Duodenal mucosa (tissue), 2 donors: ENCODE measurements at regions not wholly inside any gene's neighbourhood (a gene's known extent, or its start where the extent isn't known, plus 50 kb on each side); places are given as distances from the start of the nearest gene placed in this dataset.

ENCODE experiments used
- H3K27ac ChIP-seq: one replicate; pipeline ENCODE4 v1.7.0; 2013; ENCODE audit warnings: low read depth, low read length
- H3K27me3 ChIP-seq, 2 donors: one replicate each; pipeline ENCODE4 v1.7.0; 2013; ENCODE audit warnings: low read length in 2 of 2, control low read depth in 1 of 2; ENCODE audit not compliant: insufficient read depth in 2 of 2, control insufficient read depth in 1 of 2
- H3K36me3 ChIP-seq, 2 donors: one replicate each; pipeline ENCODE4 v1.7.0; 2013; ENCODE audit warnings: low read length in 2 of 2, control low read depth in 1 of 2; ENCODE audit not compliant: insufficient read depth in 2 of 2, control insufficient read depth in 1 of 2
- H3K4me1 ChIP-seq, 2 donors: one replicate each; pipeline ENCODE4 v1.7.0; 2013; ENCODE audit warnings: low read length in 2 of 2, control low read depth in 1 of 2; ENCODE audit not compliant: insufficient read depth in 2 of 2, control insufficient read depth in 1 of 2
- H3K4me3 ChIP-seq, 2 donors: one replicate each; pipeline ENCODE4 v1.7.0; 2013; ENCODE audit warnings: low read length in 2 of 2, low read depth in 1 of 2
- H3K9ac ChIP-seq, 2 donors: one replicate each; pipeline ENCODE4 v1.7.0; 2013; ENCODE audit warnings: low read length in 2 of 2, low read depth in 1 of 2
- H3K9me3 ChIP-seq, 2 donors: one replicate each; pipeline ENCODE4 v1.7.0; 2013; ENCODE audit warnings: low read length in 2 of 2, control low read depth in 1 of 2; ENCODE audit not compliant: control insufficient read depth in 1 of 2

DNA sequence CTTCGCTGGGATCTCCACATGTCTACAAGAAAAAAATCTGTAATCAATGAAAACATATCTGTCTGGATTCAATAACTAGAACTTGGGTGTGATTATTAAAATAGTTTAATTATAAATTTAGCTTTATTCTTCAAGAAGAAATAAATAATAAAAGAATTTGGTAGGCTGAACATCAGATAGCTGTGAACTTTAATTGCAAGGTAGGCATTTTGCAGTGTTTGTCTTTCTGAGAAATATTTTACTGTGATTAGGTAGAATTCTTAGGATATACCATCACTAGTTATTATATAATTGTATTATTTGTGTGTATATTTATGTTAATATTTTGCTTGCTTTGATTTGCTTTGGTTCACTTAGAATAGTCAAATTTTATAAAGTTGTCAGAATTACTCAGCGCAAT lies 409.4 kb downstream of the PCDH18 start:
- Histone ChIP-seq H3K27me3 (no peaks in the 10 kb centered on the region), H3K36me3 (no peaks in the 10 kb centered on the region), H3K4me1 (no peaks in the 10 kb centered on the region), H3K27ac (no peak overlapping the region), H3K9ac (no peak overlapping the region), H3K9me3 (no peaks in the 10 kb centered on the region), H3K4me3 (no peak overlapping the region)

GRCh38 chr4:137116144-137116543 lies 416.1 kb downstream of the PCDH18 start:
- Histone ChIP-seq H3K9me3 (no peaks in the 10 kb centered on the region), H3K27ac (no peak overlapping the region), H3K4me3 (no peak overlapping the region), H3K4me1 (no peaks in the 10 kb centered on the region), H3K36me3 (no peaks in the 10 kb centered on the region), H3K27me3 (no peaks in the 10 kb centered on the region), H3K9ac (no peak overlapping the region)

GRCh38 chr4:137106733-137107132 lies 425.6 kb downstream of the PCDH18 start:
- Histone ChIP-seq H3K9me3 (no peaks in the 10 kb centered on the region), H3K36me3 (no peaks in the 10 kb centered on the region), H3K27ac (no peak overlapping the region), H3K9ac (no peak overlapping the region), H3K4me3 (no peak overlapping the region), H3K27me3 (no peaks in the 10 kb centered on the region), H3K4me1 (no peaks in the 10 kb centered on the region)

GRCh38 chr4:137106287-137106686 lies 426.0 kb downstream of the PCDH18 start:
- H3K9me3 ChIP-seq, result no peaks in the 10 kb centered on the region
- no peaks in the 10 kb centered on the region for H3K27me3 ChIP-seq
- H3K4me3 ChIP-seq, result no peak overlapping the region
- H3K27ac ChIP-seq, result no peak overlapping the region
- no peaks in the 10 kb centered on the region for H3K36me3 ChIP-seq
- H3K4me1 ChIP-seq, result no peaks in the 10 kb centered on the region
- H3K9ac ChIP-seq, result no peak overlapping the region

DNA sequence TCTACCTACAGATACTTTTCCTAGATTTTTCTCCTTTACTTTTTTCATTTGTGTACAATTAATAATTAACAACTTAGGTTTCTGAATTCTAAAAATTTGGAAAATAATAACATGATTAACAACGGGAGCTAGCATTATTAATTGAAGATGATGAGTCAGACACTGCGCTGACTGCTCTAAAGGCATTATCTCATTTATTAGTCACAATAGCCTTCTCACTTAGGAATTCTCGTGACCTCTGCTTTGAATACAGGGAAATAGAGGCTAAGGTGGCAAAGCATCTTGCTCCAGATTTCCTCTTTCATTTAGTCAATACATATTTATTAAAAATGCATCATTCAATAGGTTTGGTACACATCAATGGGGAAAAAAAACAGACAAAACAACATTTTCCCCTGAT lies 441.3 kb downstream of the PCDH18 start:
- Histone ChIP-seq H3K4me1 (no peaks in the 10 kb centered on the region), H3K36me3 (no peaks in the 10 kb centered on the region), H3K27ac (no peak overlapping the region), H3K4me3 (no peak overlapping the region), H3K9ac (no peak overlapping the region), H3K27me3 (no peaks in the 10 kb centered on the region), H3K9me3 (no peaks in the 10 kb centered on the region)

DNA sequence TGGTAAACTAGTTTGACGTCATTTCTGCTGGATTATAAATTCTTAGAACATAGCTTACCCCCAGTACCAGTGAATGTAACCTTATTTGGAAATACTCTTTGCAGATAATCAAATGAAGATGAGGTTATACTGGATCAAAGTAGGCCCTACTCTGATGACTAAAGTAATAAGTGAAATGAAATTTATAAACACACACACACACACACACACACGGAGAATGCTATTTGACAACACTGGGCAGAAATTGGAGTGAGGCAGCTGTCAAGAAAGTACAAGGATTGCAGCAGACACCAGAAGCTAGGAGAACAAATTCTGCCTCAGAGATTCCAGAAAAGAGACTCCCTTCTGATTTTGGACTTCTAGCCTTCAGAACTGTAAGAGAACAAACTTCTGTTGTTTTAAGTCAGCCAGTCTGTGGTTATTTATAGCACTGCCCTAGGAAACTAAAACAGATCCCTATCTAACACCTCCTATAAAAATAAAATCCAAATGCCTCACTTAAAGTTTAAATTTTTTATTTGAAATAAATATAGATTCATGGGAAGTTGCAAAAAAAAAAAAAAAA lies 448.6 kb downstream of the PCDH18 start:
- no peaks in the 10 kb centered on the region for H3K36me3 ChIP-seq
- H3K27me3 ChIP-seq, result no peaks in the 10 kb centered on the region
- H3K4me1 ChIP-seq, result no peaks in the 10 kb centered on the region
- no peak overlapping the region for H3K27ac ChIP-seq
- no peaks in the 10 kb centered on the region for H3K9me3 ChIP-seq
- H3K4me3 ChIP-seq, result no peak overlapping the region
- no peak overlapping the region for H3K9ac ChIP-seq

GRCh38 chr4:137082061-137082460 lies 450.2 kb downstream of the PCDH18 start:
- Histone ChIP-seq H3K27ac (no peak overlapping the region), H3K9me3 (no peaks in the 10 kb centered on the region), H3K4me3 (no peak overlapping the region), H3K36me3 (no peaks in the 10 kb centered on the region), H3K9ac (no peak overlapping the region), H3K27me3 (no peaks in the 10 kb centered on the region), H3K4me1 (no peaks in the 10 kb centered on the region)

DNA sequence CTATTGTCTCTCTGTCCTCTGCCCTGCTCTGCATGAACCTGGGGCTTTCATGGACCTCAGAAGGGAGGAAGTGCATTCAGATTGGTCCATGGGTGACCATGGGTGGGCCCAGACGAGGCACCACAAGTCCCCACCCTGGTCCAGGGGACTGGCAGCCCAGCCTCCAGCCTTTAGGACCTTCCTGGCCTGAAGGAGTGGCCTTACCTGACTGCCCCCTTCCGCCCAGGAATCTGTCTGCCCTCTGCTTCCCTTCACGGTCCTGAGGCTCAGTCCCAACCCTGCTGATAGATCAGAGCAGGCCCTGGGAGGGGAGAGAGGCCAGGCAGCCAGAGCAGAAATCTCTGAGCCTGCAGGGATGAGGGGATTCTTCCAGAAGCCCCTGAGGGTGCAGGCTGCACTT lies 455.4 kb downstream of the PCDH18 start:
- H3K27me3 ChIP-seq, result no peaks in the 10 kb centered on the region
- no peak overlapping the region for H3K9ac ChIP-seq
- H3K4me3 ChIP-seq, result no peak overlapping the region
- no peaks in the 10 kb centered on the region for H3K4me1 ChIP-seq
- peaks cover 4 to 5% of the 10 kb centered on the region in 2 donors for H3K9me3 ChIP-seq
- no peak overlapping the region for H3K27ac ChIP-seq
- H3K36me3 ChIP-seq, result no peaks in the 10 kb centered on the region

DNA sequence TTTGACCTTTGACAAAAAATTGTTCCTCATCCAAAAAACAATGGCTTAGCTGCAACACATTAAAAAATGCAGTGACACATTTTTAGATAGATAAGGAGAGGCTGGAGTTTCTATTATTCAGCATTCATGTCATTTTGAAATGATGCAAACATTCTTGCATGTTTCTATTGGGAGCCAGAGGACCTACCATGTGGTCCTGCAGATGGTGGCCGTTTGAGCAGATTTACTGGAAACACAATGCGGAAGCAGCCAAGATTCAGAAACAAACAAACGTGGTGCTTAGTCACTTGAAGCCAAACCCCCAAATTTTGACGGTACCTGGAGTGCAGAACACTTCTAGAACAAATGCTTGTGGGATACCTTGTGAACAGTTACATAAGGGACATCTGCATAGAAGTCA lies 456.7 kb downstream of the PCDH18 start:
- Histone ChIP-seq H3K9ac (no peak overlapping the region), H3K27me3 (no peaks in the 10 kb centered on the region), H3K36me3 (no peaks in the 10 kb centered on the region), H3K4me3 (no peak overlapping the region), H3K4me1 (no peaks in the 10 kb centered on the region), H3K9me3 (peaks cover 4 to 5% of the 10 kb centered on the region in 2 donors), H3K27ac (no peak overlapping the region)

DNA sequence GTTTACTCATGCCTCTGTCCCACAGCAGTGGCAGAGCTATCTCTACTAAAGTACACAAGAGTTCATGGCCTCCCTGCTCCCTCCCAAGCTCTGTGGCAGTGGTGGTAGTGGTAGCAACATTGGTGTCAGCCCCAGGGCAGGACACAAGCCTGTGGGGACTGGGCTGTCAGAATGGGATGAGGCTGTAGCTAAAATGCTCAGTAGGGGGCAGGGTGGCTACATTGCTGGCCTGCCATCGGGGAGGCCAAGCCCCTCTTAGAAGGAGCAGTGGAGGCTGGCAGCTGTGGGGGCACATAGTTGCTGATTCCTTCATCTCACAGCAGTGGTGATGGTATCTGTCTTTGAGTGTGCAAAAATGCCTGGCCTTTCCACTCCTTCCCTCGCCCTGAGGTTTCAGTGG lies 461.7 kb downstream of the PCDH18 start:
- H3K9ac ChIP-seq, result no peak overlapping the region
- no peak overlapping the region for H3K27ac ChIP-seq
- peaks cover under 1% of the 10 kb centered on the region in 2 donors for H3K9me3 ChIP-seq
- no peaks in the 10 kb centered on the region for H3K4me1 ChIP-seq
- H3K27me3 ChIP-seq, result no peaks in the 10 kb centered on the region
- no peak overlapping the region for H3K4me3 ChIP-seq
- H3K36me3 ChIP-seq, result no peaks in the 10 kb centered on the region

GRCh38 chr4:137069473-137069872 lies 462.8 kb downstream of the PCDH18 start:
- Histone ChIP-seq H3K4me1 (no peaks in the 10 kb centered on the region), H3K9me3 (no peaks in the 10 kb centered on the region), H3K4me3 (no peak overlapping the region), H3K36me3 (no peaks in the 10 kb centered on the region), H3K9ac (no peak overlapping the region), H3K27me3 (no peaks in the 10 kb centered on the region), H3K27ac (no peak overlapping the region)
